ENCODE measurements at regions not wholly inside any gene's neighbourhood (a gene's known extent, or its start where the extent isn't known, plus 50 kb on each side); places are given as distances from the start of the nearest gene placed in this dataset.
"Not testable (repeated sequence)": the region's sequence is repeated elsewhere in the genome, so short reads cannot be mapped to it uniquely, and the experiment has no call there.

DNA sequence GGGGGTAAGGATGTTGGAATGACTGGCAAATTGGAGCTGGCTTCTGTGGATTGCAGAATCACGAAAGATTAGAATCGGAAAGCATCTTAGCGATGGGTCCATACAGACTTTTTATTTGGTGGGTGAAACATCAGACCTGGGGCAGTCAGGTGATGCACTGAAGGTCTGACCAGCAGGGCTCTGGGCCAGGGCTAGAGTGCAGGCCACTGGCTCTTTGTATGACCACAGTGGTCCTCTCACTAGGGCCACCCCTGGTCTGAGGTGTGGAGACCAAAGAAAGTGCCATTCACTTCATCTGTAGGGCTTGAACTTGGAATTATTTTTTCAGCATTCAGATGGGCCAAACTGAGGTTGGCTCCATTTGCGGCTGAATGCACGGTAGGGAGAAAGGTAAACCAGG is 306.4 kb downstream of the RPS6KC1 start:
- H3K27me3 ChIP-seq (ENCODE audit: control insufficient read depth, insufficient read depth, low read length): no peaks in the 10 kb centered on the region
- H3K4me3 ChIP-seq (ENCODE audit: low read depth, low read length): no peak overlapping the region
- H3K9me3 ChIP-seq (ENCODE audit: control insufficient read depth, low read length): no peaks in the 10 kb centered on the region
- H3K4me1 ChIP-seq: no peaks in the 10 kb centered on the region
- H3K9ac ChIP-seq: no peak overlapping the region
- TF ChIP-seq, protein P1, sequence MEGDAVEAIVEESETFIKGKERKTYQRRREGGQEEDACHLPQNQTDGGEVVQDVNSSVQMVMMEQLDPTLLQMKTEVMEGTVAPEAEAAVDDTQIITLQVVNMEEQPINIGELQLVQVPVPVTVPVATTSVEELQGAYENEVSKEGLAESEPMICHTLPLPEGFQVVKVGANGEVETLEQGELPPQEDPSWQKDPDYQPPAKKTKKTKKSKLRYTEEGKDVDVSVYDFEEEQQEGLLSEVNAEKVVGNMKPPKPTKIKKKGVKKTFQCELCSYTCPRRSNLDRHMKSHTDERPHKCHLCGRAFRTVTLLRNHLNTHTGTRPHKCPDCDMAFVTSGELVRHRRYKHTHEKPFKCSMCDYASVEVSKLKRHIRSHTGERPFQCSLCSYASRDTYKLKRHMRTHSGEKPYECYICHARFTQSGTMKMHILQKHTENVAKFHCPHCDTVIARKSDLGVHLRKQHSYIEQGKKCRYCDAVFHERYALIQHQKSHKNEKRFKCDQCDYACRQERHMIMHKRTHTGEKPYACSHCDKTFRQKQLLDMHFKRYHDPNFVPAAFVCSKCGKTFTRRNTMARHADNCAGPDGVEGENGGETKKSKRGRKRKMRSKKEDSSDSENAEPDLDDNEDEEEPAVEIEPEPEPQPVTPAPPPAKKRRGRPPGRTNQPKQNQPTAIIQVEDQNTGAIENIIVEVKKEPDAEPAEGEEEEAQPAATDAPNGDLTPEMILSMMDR (IDR thresholded peaks at IDR 0.05): no peak
- H3K79me2 ChIP-seq: no peaks in the 10 kb centered on the region
- H2AFZ ChIP-seq: no peak overlapping the region
- H3K4me2 ChIP-seq (ENCODE audit: low read length): no peak overlapping the region
- no peak overlapping the region for H3K27ac ChIP-seq
- H3K36me3 ChIP-seq (ENCODE audit: control insufficient read depth, insufficient read depth, low read length): no peaks in the 10 kb centered on the region

DNA sequence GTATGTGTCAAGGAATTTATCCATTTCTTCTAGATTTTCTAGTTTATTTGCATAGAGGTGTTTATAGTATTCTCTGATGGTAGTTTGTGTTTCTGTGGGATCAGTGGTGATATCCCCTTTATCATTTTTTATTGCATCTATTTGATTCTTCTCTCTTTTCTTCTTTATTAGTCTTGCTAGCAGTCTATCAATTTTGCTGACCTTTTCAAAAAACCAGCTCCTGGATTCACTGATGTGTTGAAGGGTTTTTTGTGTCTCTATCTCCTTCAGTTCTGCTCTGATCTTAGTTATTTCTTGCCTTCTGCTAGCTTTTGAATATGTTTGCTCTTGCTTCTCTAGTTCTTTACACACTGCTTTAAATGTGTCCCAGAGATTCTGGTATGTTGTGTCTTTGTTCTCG is 307.3 kb downstream of the RPS6KC1 start:
- not testable (repeated sequence) for H3K27ac ChIP-seq; H3K4me3 ChIP-seq (ENCODE audit: low read depth, low read length); H3K9me3 ChIP-seq (ENCODE audit: control insufficient read depth, low read length); H3K9ac ChIP-seq; H3K79me2 ChIP-seq; H3K4me1 ChIP-seq; H2AFZ ChIP-seq; H3K27me3 ChIP-seq (ENCODE audit: control insufficient read depth, insufficient read depth, low read length); H3K4me2 ChIP-seq (ENCODE audit: low read length); H3K36me3 ChIP-seq (ENCODE audit: control insufficient read depth, insufficient read depth, low read length)

DNA sequence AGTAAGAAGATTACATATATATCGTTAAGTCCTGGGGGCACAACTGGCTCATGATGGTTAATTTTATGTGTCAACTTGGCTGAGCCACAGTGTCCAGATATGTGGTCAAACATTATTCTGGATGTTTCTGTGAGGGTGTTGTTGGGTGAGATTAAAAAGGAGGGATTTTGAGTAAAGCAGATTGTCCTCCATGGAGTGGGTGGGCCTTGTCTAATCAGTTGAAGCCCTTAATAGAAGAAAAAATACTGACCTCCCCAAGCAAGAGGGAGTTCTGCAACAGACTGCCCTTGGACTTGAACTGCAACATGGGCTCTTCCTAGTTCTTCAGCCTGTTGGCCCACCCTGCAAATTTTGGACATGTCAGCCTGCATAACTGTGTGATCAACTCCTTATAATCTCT is 311.6 kb downstream of the RPS6KC1 start:
- TF ChIP-seq, protein P1 (IDR thresholded peaks at IDR 0.05): no peak
- Histone ChIP-seq H3K9ac (no peak overlapping the region), H3K36me3 (ENCODE audit: control insufficient read depth, insufficient read depth, low read length) (no peaks in the 10 kb centered on the region), H2AFZ (no peak overlapping the region), H3K9me3 (ENCODE audit: control insufficient read depth, low read length) (no peaks in the 10 kb centered on the region), H3K79me2 (no peaks in the 10 kb centered on the region), H3K27me3 (ENCODE audit: control insufficient read depth, insufficient read depth, low read length) (no peaks in the 10 kb centered on the region), H3K27ac (no peak overlapping the region), H3K4me3 (ENCODE audit: low read depth, low read length) (no peak overlapping the region), H3K4me2 (ENCODE audit: low read length) (no peak overlapping the region), H3K4me1 (no peaks in the 10 kb centered on the region)

- Histone ChIP-seq H3K79me2 (no peaks in the 10 kb centered on the region), H3K4me1 (no peaks in the 10 kb centered on the region), H3K36me3 (ENCODE audit: control insufficient read depth, insufficient read depth, low read length) (no peaks in the 10 kb centered on the region), H3K27ac (no peak overlapping the region), H3K4me3 (ENCODE audit: low read depth, low read length) (no peak overlapping the region), H3K27me3 (ENCODE audit: control insufficient read depth, insufficient read depth, low read length) (no peaks in the 10 kb centered on the region), H3K4me2 (ENCODE audit: low read length) (no peak overlapping the region), H3K9me3 (ENCODE audit: control insufficient read depth, low read length) (no peaks in the 10 kb centered on the region), H3K9ac (no peak overlapping the region), H2AFZ (no peak overlapping the region)
- TF ChIP-seq, protein P1 (IDR thresholded peaks at IDR 0.05): no peak
These were observed 315.2 kb downstream of the RPS6KC1 start for GRCh38 chr1:213366141-213366831.

- H3K27me3 ChIP-seq (ENCODE audit: control insufficient read depth, insufficient read depth, low read length): no peaks in the 10 kb centered on the region
- no peaks in the 10 kb centered on the region for H3K36me3 ChIP-seq (ENCODE audit: control insufficient read depth, insufficient read depth, low read length)
- H3K79me2 ChIP-seq: no peaks in the 10 kb centered on the region
- H3K27ac ChIP-seq: no peak overlapping the region
- H3K4me3 ChIP-seq (ENCODE audit: low read depth, low read length): no peak overlapping the region
- no peak overlapping the region for H2AFZ ChIP-seq
- TF ChIP-seq, protein P1 (IDR thresholded peaks at IDR 0.05): no peak
- no peaks in the 10 kb centered on the region for H3K4me1 ChIP-seq
- H3K9me3 ChIP-seq (ENCODE audit: control insufficient read depth, low read length): no peaks in the 10 kb centered on the region
- no peak overlapping the region for H3K4me2 ChIP-seq (ENCODE audit: low read length)
- H3K9ac ChIP-seq: no peak overlapping the region
These were observed 318.4 kb downstream of the RPS6KC1 start for GRCh38 chr1:213369465-213369864.
